ENCODE measurements at regions not wholly inside any gene's neighbourhood (a gene's known extent, or its start where the extent isn't known, plus 50 kb on each side); places are given as distances from the start of the nearest gene placed in this dataset.

- peaks cover 4 to 7% (median 5%) of the 10 kb centered on the region in 3 donors for H3K4me1 Mint-ChIP-seq
- H3K4me3 Mint-ChIP-seq = no peak overlapping the region
- no peak overlapping the region for H3K27ac Mint-ChIP-seq
- H3K9me3 Mint-ChIP-seq = no peaks in the 10 kb centered on the region
- no peaks in the 10 kb centered on the region for H3K36me3 Mint-ChIP-seq
- H3K27me3 Mint-ChIP-seq = no peaks in the 10 kb centered on the region
Observed at GRCh38 chr6:146881228-146882181, 282.7 kb downstream of the ADGB start.

- no peaks in the 10 kb centered on the region for H3K27me3 Mint-ChIP-seq
- H3K9me3 Mint-ChIP-seq = no peaks in the 10 kb centered on the region
- H3K27ac Mint-ChIP-seq = no peak overlapping the region
- H3K4me3 Mint-ChIP-seq = no peak overlapping the region
- no peaks in the 10 kb centered on the region for H3K36me3 Mint-ChIP-seq
- no peaks in the 10 kb centered on the region for H3K4me1 Mint-ChIP-seq
Observed at GRCh38 chr6:146883640-146884531, 285.1 kb downstream of the ADGB start.

GRCh38 chr6:146884728-146885127 lies 286.0 kb downstream of the ADGB start:
- Mint-ChIP-seq H3K27me3 (no peaks in the 10 kb centered on the region), H3K4me3 (no peak overlapping the region), H3K4me1 (no peaks in the 10 kb centered on the region), H3K9me3 (no peaks in the 10 kb centered on the region), H3K27ac (no peak overlapping the region), H3K36me3 (no peaks in the 10 kb centered on the region)

GRCh38 chr6:146885708-146886457 lies 287.1 kb downstream of the ADGB start:
- no peak overlapping the region for H3K27ac Mint-ChIP-seq
- no peak overlapping the region for H3K4me3 Mint-ChIP-seq
- H3K9me3 Mint-ChIP-seq = no peaks in the 10 kb centered on the region
- H3K4me1 Mint-ChIP-seq = no peaks in the 10 kb centered on the region
- H3K36me3 Mint-ChIP-seq = no peaks in the 10 kb centered on the region
- no peaks in the 10 kb centered on the region for H3K27me3 Mint-ChIP-seq

- no peaks in the 10 kb centered on the region for H3K4me1 Mint-ChIP-seq
- H3K36me3 Mint-ChIP-seq = no peaks in the 10 kb centered on the region
- no peak overlapping the region for H3K27ac Mint-ChIP-seq
- no peak overlapping the region for H3K4me3 Mint-ChIP-seq
- H3K27me3 Mint-ChIP-seq = no peaks in the 10 kb centered on the region
- H3K9me3 Mint-ChIP-seq = no peaks in the 10 kb centered on the region
Observed at GRCh38 chr6:146886587-146887446, 288.0 kb downstream of the ADGB start.

- Mint-ChIP-seq H3K36me3 (no peaks in the 10 kb centered on the region), H3K27ac (no peak overlapping the region), H3K4me3 (no peak overlapping the region), H3K9me3 (no peaks in the 10 kb centered on the region), H3K27me3 (no peaks in the 10 kb centered on the region), H3K4me1 (no peaks in the 10 kb centered on the region)
Observed at GRCh38 chr6:146887447-146888077, 288.8 kb downstream of the ADGB start.

GRCh38 chr6:146889303-146889702 lies 290.5 kb downstream of the ADGB start:
- H3K9me3 Mint-ChIP-seq = no peaks in the 10 kb centered on the region
- no peaks in the 10 kb centered on the region for H3K27me3 Mint-ChIP-seq
- H3K4me1 Mint-ChIP-seq = no peaks in the 10 kb centered on the region
- no peak overlapping the region for H3K27ac Mint-ChIP-seq
- no peak overlapping the region for H3K4me3 Mint-ChIP-seq
- H3K36me3 Mint-ChIP-seq = no peaks in the 10 kb centered on the region

- Mint-ChIP-seq H3K4me3 (no peak overlapping the region), H3K36me3 (no peaks in the 10 kb centered on the region), H3K27ac (no peak overlapping the region), H3K4me1 (no peaks in the 10 kb centered on the region), H3K27me3 (peaks cover 1% of the 10 kb centered on the region), H3K9me3 (no peaks in the 10 kb centered on the region)
Observed at GRCh38 chr6:146890172-146890571, 291.4 kb downstream of the ADGB start.

- no peaks in the 10 kb centered on the region for H3K4me1 Mint-ChIP-seq
- H3K9me3 Mint-ChIP-seq = no peaks in the 10 kb centered on the region
- no peaks in the 10 kb centered on the region for H3K36me3 Mint-ChIP-seq
- H3K27ac Mint-ChIP-seq = no peak overlapping the region
- H3K27me3 Mint-ChIP-seq = peaks cover 4% of the 10 kb centered on the region
- no peak overlapping the region for H3K4me3 Mint-ChIP-seq
Observed at GRCh38 chr6:146890644-146891434, 292.1 kb downstream of the ADGB start.

- Mint-ChIP-seq H3K27ac (no peak overlapping the region), H3K4me3 (no peak overlapping the region)
Observed at GRCh38 chr6:146891615-146892265, 293.0 kb downstream of the ADGB start.

GRCh38 chr6:146892283-146892612 lies 293.5 kb downstream of the ADGB start:
- Mint-ChIP-seq H3K4me3 (no peak overlapping the region), H3K27me3 (peaks cover 5% of the 10 kb centered on the region), H3K4me1 (no peaks in the 10 kb centered on the region), H3K9me3 (no peaks in the 10 kb centered on the region), H3K36me3 (no peaks in the 10 kb centered on the region), H3K27ac (no peak overlapping the region)

More at GRCh38 chr6:146891615-146892265, 293.0 kb downstream of the ADGB start:
- H3K36me3 Mint-ChIP-seq = no peaks in the 10 kb centered on the region
- H3K27me3 Mint-ChIP-seq = peaks cover 5% of the 10 kb centered on the region
- no peaks in the 10 kb centered on the region for H3K9me3 Mint-ChIP-seq
- no peaks in the 10 kb centered on the region for H3K4me1 Mint-ChIP-seq

- no peaks in the 10 kb centered on the region for H3K4me1 Mint-ChIP-seq
- peaks cover 5% of the 10 kb centered on the region for H3K27me3 Mint-ChIP-seq
- H3K4me3 Mint-ChIP-seq = no peak overlapping the region
- H3K9me3 Mint-ChIP-seq = no peaks in the 10 kb centered on the region
- no peak overlapping the region for H3K27ac Mint-ChIP-seq
- no peaks in the 10 kb centered on the region for H3K36me3 Mint-ChIP-seq
Observed at GRCh38 chr6:146892613-146893401, 294.0 kb downstream of the ADGB start.

Measured in IgD-negative memory B cell (primary cell).